Ovary (tissue), 3 donors: ENCODE measurements at regions not wholly inside any gene's neighbourhood (a gene's known extent, or its start where the extent isn't known, plus 50 kb on each side); places are given as distances from the start of the nearest gene placed in this dataset.

Source experiments
- EP300 ChIP-seq: sonication (generic); formaldehyde crosslinking; IDR thresholded peaks from one replicate; pipeline ENCODE4 v1.6.1; 2017; ENCODE audit warnings: antibody characterized with exemption
- POLR2A ChIP-seq: fragments of 450-650 bp; IDR thresholded peaks from one replicate; pipeline ENCODE4 v1.6.1; 2017; ENCODE audit warnings: antibody characterized with exemption, mild to moderate bottlenecking, moderate library complexity
- TF ChIP-seq, protein P1 (sequence below), 3 donors: fragments of 450-650 bp in 2 of 3; fragments of 200-600 bp in 1 of 3; IDR thresholded peaks; one replicate each; pipeline versions ENCODE4 v1.5.1 to v1.8.0; 2016 to 2022; ENCODE audit warnings: antibody characterized with exemption in 3 of 3, mild to moderate bottlenecking in 1 of 3
- donor health status: DM: no; HTN: no; CAD: no.

- TF ChIP-seq, protein P1, sequence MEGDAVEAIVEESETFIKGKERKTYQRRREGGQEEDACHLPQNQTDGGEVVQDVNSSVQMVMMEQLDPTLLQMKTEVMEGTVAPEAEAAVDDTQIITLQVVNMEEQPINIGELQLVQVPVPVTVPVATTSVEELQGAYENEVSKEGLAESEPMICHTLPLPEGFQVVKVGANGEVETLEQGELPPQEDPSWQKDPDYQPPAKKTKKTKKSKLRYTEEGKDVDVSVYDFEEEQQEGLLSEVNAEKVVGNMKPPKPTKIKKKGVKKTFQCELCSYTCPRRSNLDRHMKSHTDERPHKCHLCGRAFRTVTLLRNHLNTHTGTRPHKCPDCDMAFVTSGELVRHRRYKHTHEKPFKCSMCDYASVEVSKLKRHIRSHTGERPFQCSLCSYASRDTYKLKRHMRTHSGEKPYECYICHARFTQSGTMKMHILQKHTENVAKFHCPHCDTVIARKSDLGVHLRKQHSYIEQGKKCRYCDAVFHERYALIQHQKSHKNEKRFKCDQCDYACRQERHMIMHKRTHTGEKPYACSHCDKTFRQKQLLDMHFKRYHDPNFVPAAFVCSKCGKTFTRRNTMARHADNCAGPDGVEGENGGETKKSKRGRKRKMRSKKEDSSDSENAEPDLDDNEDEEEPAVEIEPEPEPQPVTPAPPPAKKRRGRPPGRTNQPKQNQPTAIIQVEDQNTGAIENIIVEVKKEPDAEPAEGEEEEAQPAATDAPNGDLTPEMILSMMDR (IDR thresholded peaks at IDR 0.05): no peak
- TF ChIP-seq EP300 (no peak), POLR2A (no peak)
Observed at GRCh38 chr3:150306083-150306482, 102.0 kb upstream of the TSC22D2 start.
